ENCODE measurements at regions not wholly inside any gene's neighbourhood (a gene's known extent, or its start where the extent isn't known, plus 50 kb on each side); places are given as distances from the start of the nearest gene placed in this dataset.

GRCh38 chr2:62302631-62303435, 106.9 kb downstream of the B3GNT2 start:
- in situ Hi-C loops (cut with MboI; ENCODE audit: low pct_unique_long_range_greater_than_20kb, low sequenced_read_pairs, unreplicated experiment): no loop called here
- no peak for DNase-seq (ENCODE audit: low spot score)
- no peak for TF ChIP-seq CTCF (IDR thresholded peaks at IDR 0.05; ENCODE audit: extremely low read depth, insufficient read depth, missing control alignments)

GRCh38 chr2:62300925-62301324, 105.0 kb downstream of the B3GNT2 start:
- DNase-seq (ENCODE audit: low spot score): no peak
- no peak for TF ChIP-seq CTCF (IDR thresholded peaks at IDR 0.05; ENCODE audit: extremely low read depth, insufficient read depth, missing control alignments)
- in situ Hi-C loops (cut with MboI; ENCODE audit: low pct_unique_long_range_greater_than_20kb, low sequenced_read_pairs, unreplicated experiment): no loop called here

- in situ Hi-C loops (cut with MboI; ENCODE audit: low pct_unique_long_range_greater_than_20kb, low sequenced_read_pairs, unreplicated experiment): no loop called here
These were observed 101.7 kb downstream of the B3GNT2 start for GRCh38 chr2:62297624-62298010.

GRCh38 chr2:62296832-62297623, 101.1 kb downstream of the B3GNT2 start:
- no peak for TF ChIP-seq CTCF (IDR thresholded peaks at IDR 0.05; ENCODE audit: extremely low read depth, insufficient read depth, missing control alignments)
- DNase-seq (ENCODE audit: low spot score): no peak
- in situ Hi-C loops (cut with MboI; ENCODE audit: low pct_unique_long_range_greater_than_20kb, low sequenced_read_pairs, unreplicated experiment): no loop called here

More at GRCh38 chr2:62297624-62298010, 101.7 kb downstream of the B3GNT2 start:
- TF ChIP-seq CTCF (IDR thresholded peaks at IDR 0.05; ENCODE audit: extremely low read depth, insufficient read depth, missing control alignments): peak; percentile 11
- DNase-seq (ENCODE audit: low spot score): no peak

GRCh38 chr2:62296034-62296831, 100.3 kb downstream of the B3GNT2 start:
- in situ Hi-C loops (cut with MboI; ENCODE audit: low pct_unique_long_range_greater_than_20kb, low sequenced_read_pairs, unreplicated experiment): no loop called here
- no peak for TF ChIP-seq CTCF (IDR thresholded peaks at IDR 0.05; ENCODE audit: extremely low read depth, insufficient read depth, missing control alignments)
- DNase-seq (ENCODE audit: low spot score): no peak

All from GM13977 (cell line).